ENCODE measurements at regions not wholly inside any gene's neighbourhood (a gene's known extent, or its start where the extent isn't known, plus 50 kb on each side); places are given as distances from the start of the nearest gene placed in this dataset.

GRCh38 chr3:194043516-194043915 is 92.4 kb upstream of the HES1 start:
- TF ChIP-seq CTCF (IDR thresholded peaks at IDR 0.05) (no peak), POLR2A (IDR thresholded peaks at IDR 0.05) (no peak)
